GM19023 (cell line): ENCODE measurements at regions not wholly inside any gene's neighbourhood (a gene's known extent, or its start where the extent isn't known, plus 50 kb on each side); places are given as distances from the start of the nearest gene placed in this dataset.

ENCODE experiments used
- ATAC-seq: cut with Tn5 transposase; IDR thresholded peaks from one replicate; pipeline ENCODE4 v1.9.1; 2021; ENCODE audit warnings: mild to moderate bottlenecking, moderate library complexity; ENCODE audit not compliant: unreplicated experiment

GRCh38 chr4:57291911-57292310, 181.7 kb upstream of the IGFBP7 start:
- ATAC-seq = no peak

- no peak for ATAC-seq
Observed at GRCh38 chr4:57287687-57288604, 177.8 kb upstream of the IGFBP7 start.

- no peak for ATAC-seq
Observed at GRCh38 chr4:57282933-57283310, 172.7 kb upstream of the IGFBP7 start.

GRCh38 chr4:57280481-57280880, 170.3 kb upstream of the IGFBP7 start:
- no peak for ATAC-seq

GRCh38 chr4:57278780-57279179, 168.6 kb upstream of the IGFBP7 start:
- ATAC-seq = no peak

GRCh38 chr4:57274082-57274481, 163.9 kb upstream of the IGFBP7 start:
- ATAC-seq = no peak

- ATAC-seq = no peak
Observed at GRCh38 chr4:57270346-57270745, 160.2 kb upstream of the IGFBP7 start.

- no peak for ATAC-seq
Observed at GRCh38 chr4:57265831-57266582, 155.8 kb upstream of the IGFBP7 start.

- no peak for ATAC-seq
Observed at GRCh38 chr4:57254754-57255153, 144.6 kb upstream of the IGFBP7 start.

GRCh38 chr4:57249083-57249482, 138.9 kb upstream of the IGFBP7 start:
- ATAC-seq = no peak

GRCh38 chr4:57243076-57243475, 132.9 kb upstream of the IGFBP7 start:
- no peak for ATAC-seq

GRCh38 chr4:57234252-57234775, 124.1 kb upstream of the IGFBP7 start:
- no peak for ATAC-seq

- no peak for ATAC-seq
Observed at GRCh38 chr4:57233386-57233785, 123.2 kb upstream of the IGFBP7 start.

- ATAC-seq = no peak
Observed at GRCh38 chr4:57231781-57232180, 121.6 kb upstream of the IGFBP7 start.

GRCh38 chr4:57220734-57221133, 110.5 kb upstream of the IGFBP7 start:
- no peak for ATAC-seq

- no peak for ATAC-seq
Observed at GRCh38 chr4:57220172-57220571, 110.0 kb upstream of the IGFBP7 start.

- no peak for ATAC-seq
Observed at GRCh38 chr4:57219431-57219830, 109.2 kb upstream of the IGFBP7 start.

- no peak for ATAC-seq
Observed at GRCh38 chr4:57214654-57215411, 104.6 kb upstream of the IGFBP7 start.

GRCh38 chr4:57211131-57211530, 100.9 kb upstream of the IGFBP7 start:
- no peak for ATAC-seq

- no peak for ATAC-seq
Observed at GRCh38 chr4:57206172-57206571, 96.0 kb upstream of the IGFBP7 start.

GRCh38 chr4:57205580-57205979, 95.4 kb upstream of the IGFBP7 start:
- ATAC-seq = no peak
